ENCODE measurements at regions not wholly inside any gene's neighbourhood (a gene's known extent, or its start where the extent isn't known, plus 50 kb on each side); places are given as distances from the start of the nearest gene placed in this dataset.

DNA sequence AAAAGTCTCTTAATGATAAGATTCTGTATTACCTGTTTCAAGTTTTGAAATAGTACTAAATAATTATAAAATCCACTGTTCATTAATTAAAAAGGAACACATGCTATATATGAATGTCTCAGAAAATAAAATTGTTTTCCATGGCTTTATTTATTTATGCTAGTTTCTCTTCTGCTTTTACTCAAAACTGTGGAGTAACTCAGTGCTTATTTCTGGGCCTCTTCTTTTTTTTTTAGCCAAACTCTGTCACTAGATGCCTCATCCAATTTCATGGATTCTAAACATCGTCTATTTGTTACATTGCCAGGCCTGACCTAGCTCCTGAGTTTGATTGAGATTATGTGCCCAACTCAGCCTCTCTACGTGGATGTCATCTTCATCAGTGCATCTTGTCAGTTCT, 1509.7 kb downstream of the MAT2B start:
- TF ChIP-seq RARB (CRISPR knock-in tag; IDR thresholded peaks at IDR 0.05): no peak
- TF ChIP-seq ZFP30 (CRISPR knock-in tag; IDR thresholded peaks at IDR 0.05): no peak
- no peak for TF ChIP-seq TCF4 (CRISPR knock-in tag; IDR thresholded peaks at IDR 0.05; ENCODE audit: borderline replicate concordance)
- TF ChIP-seq, protein P1, sequence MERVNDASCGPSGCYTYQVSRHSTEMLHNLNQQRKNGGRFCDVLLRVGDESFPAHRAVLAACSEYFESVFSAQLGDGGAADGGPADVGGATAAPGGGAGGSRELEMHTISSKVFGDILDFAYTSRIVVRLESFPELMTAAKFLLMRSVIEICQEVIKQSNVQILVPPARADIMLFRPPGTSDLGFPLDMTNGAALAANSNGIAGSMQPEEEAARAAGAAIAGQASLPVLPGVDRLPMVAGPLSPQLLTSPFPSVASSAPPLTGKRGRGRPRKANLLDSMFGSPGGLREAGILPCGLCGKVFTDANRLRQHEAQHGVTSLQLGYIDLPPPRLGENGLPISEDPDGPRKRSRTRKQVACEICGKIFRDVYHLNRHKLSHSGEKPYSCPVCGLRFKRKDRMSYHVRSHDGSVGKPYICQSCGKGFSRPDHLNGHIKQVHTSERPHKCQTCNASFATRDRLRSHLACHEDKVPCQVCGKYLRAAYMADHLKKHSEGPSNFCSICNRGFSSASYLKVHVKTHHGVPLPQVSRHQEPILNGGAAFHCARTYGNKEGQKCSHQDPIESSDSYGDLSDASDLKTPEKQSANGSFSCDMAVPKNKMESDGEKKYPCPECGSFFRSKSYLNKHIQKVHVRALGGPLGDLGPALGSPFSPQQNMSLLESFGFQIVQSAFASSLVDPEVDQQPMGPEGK (CRISPR knock-in tag; IDR thresholded peaks at IDR 0.05; ENCODE audit: borderline replicate concordance): no peak
- TF ChIP-seq ZNF70 (CRISPR knock-in tag; IDR thresholded peaks at IDR 0.05): no peak
- no peak for TF ChIP-seq GLIS3 (CRISPR knock-in tag; IDR thresholded peaks at IDR 0.05)
- TF ChIP-seq ARNTL (CRISPR knock-in tag; IDR thresholded peaks at IDR 0.05; ENCODE audit: borderline replicate concordance, low read depth): no peak
- TF ChIP-seq TOX (CRISPR knock-in tag; IDR thresholded peaks at IDR 0.05; ENCODE audit: borderline replicate concordance): no peak
- no peak for TF ChIP-seq ZC3H10 (CRISPR knock-in tag; IDR thresholded peaks at IDR 0.05)
- no peak for TF ChIP-seq CSRNP3 (CRISPR knock-in tag; IDR thresholded peaks at IDR 0.05)
- no peak for TF ChIP-seq PPARA (CRISPR knock-in tag; IDR thresholded peaks at IDR 0.05; ENCODE audit: borderline replicate concordance)

Measured in SK-N-SH treated with all-trans-retinoic acid at 6 μM for 48 hours (cell line).